HuH-7.5 (cell line): ENCODE measurements at regions not wholly inside any gene's neighbourhood (a gene's known extent, or its start where the extent isn't known, plus 50 kb on each side); places are given as distances from the start of the nearest gene placed in this dataset.

Source experiments
- DNase-seq: peaks from one replicate; pipeline ENCODE4 v3.0.0; 2011; ENCODE audit warnings: low spot score

- no peak for DNase-seq
Measured at GRCh38 chr21:41689289-41689583, 77.6 kb downstream of the RIPK4 start.

- DNase-seq: no peak
Measured at GRCh38 chr21:41687633-41688032, 79.2 kb downstream of the RIPK4 start.

- DNase-seq: no peak
Measured at GRCh38 chr21:41686664-41687063, 80.2 kb downstream of the RIPK4 start.

- no peak for DNase-seq
Measured at GRCh38 chr21:41685511-41686149, 81.2 kb downstream of the RIPK4 start.

GRCh38 chr21:41684381-41685245 is 82.2 kb downstream of the RIPK4 start:
- no peak for DNase-seq

- DNase-seq: no peak
Measured at GRCh38 chr21:41683815-41684214, 83.0 kb downstream of the RIPK4 start.

- DNase-seq: no peak
Measured at GRCh38 chr21:41682719-41683179, 84.1 kb downstream of the RIPK4 start.

GRCh38 chr21:41681939-41682718 is 84.7 kb downstream of the RIPK4 start:
- DNase-seq: no peak

- DNase-seq: no peak
Measured at GRCh38 chr21:41681348-41681801, 85.5 kb downstream of the RIPK4 start.

- no peak for DNase-seq
Measured at GRCh38 chr21:41680444-41681347, 86.2 kb downstream of the RIPK4 start.

GRCh38 chr21:41678924-41679318 is 87.9 kb downstream of the RIPK4 start:
- DNase-seq: peak; percentile 93

- peak; percentile 53 for DNase-seq
Measured at GRCh38 chr21:41678016-41678923, 88.6 kb downstream of the RIPK4 start.

GRCh38 chr21:41677671-41678015 is 89.2 kb downstream of the RIPK4 start:
- no peak for DNase-seq

- no peak for DNase-seq
Measured at GRCh38 chr21:41676198-41676597, 90.7 kb downstream of the RIPK4 start.

GRCh38 chr21:41675574-41675973 is 91.3 kb downstream of the RIPK4 start:
- DNase-seq: no peak

GRCh38 chr21:41674402-41674801 is 92.5 kb downstream of the RIPK4 start:
- no peak for DNase-seq

GRCh38 chr21:41673596-41674335 is 93.1 kb downstream of the RIPK4 start:
- no peak for DNase-seq

GRCh38 chr21:41673071-41673470 is 93.8 kb downstream of the RIPK4 start:
- no peak for DNase-seq

GRCh38 chr21:41672543-41672915 is 94.3 kb downstream of the RIPK4 start:
- no peak for DNase-seq
